Stomach (tissue), 8 donors: ENCODE measurements at regions not wholly inside any gene's neighbourhood (a gene's known extent, or its start where the extent isn't known, plus 50 kb on each side); places are given as distances from the start of the nearest gene placed in this dataset.
"Not testable (repeated sequence)": the region's sequence is repeated elsewhere in the genome, so short reads cannot be mapped to it uniquely, and the experiment has no call there.

Source experiments
- DNase-seq, 2 donors: peaks; one replicate each; pipeline versions ENCODE4 v3.0.0 to v3.0.0-alpha.2; 2013 to 2019
- H3K27ac ChIP-seq, 5 donors: fragments of 200-600 bp in 4 of 5; sonication (generic) in 4 of 5; one replicate each; pipeline ENCODE4 v1.5.1; 2013 to 2019; ENCODE audit warnings: mild to moderate bottlenecking in 1 of 5, moderate library complexity in 1 of 5
- H3K27me3 ChIP-seq, 3 donors: fragments of 200-600 bp; sonication (generic); one replicate each; pipeline ENCODE4 v1.5.1; 2017 to 2019; ENCODE audit warnings: mixed run types in 1 of 3
- H3K36me3 ChIP-seq, 4 donors: fragments of 200-600 bp; sonication (generic); 1 replicate in 3 of 4; 2 replicates in 1 of 4; pipeline ENCODE4 v1.5.1; 2016 to 2019
- H3K4me1 ChIP-seq, 4 donors: fragments of 200-600 bp; sonication (generic); one replicate each; pipeline ENCODE4 v1.5.1; 2016 to 2019
- H3K4me3 ChIP-seq, 4 donors: fragments of 200-600 bp; sonication (generic) in 3 of 4; one replicate each; pipeline ENCODE4 v1.5.1; 2016 to 2019; ENCODE audit warnings: mild to moderate bottlenecking in 1 of 4
- H3K9me3 ChIP-seq, 4 donors: fragments of 200-600 bp; sonication (generic); one replicate each; pipeline ENCODE4 v1.5.1; 2016 to 2019
- WGBS, 5 donors: extraction: QIAGEN DNeasy Blood & Tissue Kit in 3 of 5; methylation state at CpG; one replicate each; pipeline versions ENCODE4 v1.1.5 to v1.1.7; 2013 to 2018; 5-methylcytosine and 5-hydroxymethylcytosine counted together
- intact Hi-C: fragments of 100-400 bp; cut with DNase I; formaldehyde crosslinking; loops from one replicate; pipeline ENCODE4 v1.15.1; 2023; ENCODE audit warnings: low total_unique reads
- donor health status: healthy with polysubstance abuse.
- donor health status: Bipolar disorder and iron deficiency.
- donor health status: healthy.

DNA sequence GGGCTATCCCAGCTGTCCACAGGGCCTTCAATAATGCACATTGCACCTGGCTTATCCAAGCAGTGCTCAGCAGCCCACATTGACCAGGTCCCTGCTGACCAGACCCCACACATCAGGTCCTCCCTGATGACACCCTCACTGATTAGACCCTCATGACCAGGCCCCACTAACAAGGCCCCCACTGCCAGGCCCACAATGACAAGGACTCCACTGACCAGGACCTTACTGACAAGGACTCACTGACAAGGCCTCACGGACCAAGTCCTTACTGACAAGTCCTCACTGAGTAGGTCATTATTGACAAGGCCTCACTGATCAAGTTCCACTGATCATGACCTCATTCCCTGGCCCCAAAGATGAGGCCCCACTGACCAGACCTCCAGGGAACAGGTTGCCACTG lies 3837.8 kb upstream of the OR11H1 start:
- H3K27ac ChIP-seq, H3K9me3 ChIP-seq: not testable (repeated sequence)

DNA sequence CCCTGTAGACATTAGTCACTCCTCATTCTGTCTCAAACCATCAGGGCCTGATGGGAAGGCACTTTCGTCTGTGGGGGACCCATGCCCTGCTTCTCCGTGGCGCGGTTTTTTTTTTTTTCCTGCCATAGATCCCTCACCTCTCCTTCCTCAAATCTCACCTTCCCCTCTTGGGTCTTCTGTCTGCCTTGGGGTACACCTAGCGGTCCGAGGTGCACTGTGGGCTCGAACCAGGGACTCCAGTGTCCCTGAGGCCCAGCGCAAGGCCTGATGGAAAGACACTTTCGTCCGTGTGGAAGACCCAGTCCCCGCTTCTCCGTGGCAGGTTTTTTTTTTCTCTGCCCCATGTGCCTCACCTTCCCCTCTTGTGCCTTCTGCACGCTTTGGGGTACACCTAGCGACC lies 3824.4 kb upstream of the OR11H1 start:
- H3K27me3 ChIP-seq, H3K27ac ChIP-seq, H3K4me3 ChIP-seq, H3K36me3 ChIP-seq, H3K4me1 ChIP-seq, intact Hi-C loops, H3K9me3 ChIP-seq: not testable (repeated sequence)
- WGBS, 5 donors: 58 to 73% (median 63%) methylated on average over 8 to 12 of the region's 14 CpGs
- peak in 1 of 2 donors; percentile 0 for DNase-seq

More for the DNA sequence above, 3837.8 kb upstream of the OR11H1 start:
- 57 to 74% (median 61%) methylated on average over 1 of the region's 1 CpG; no CpG with 5 or more reads in 2 of the 5 donors for WGBS, 5 donors
- intact Hi-C loops, H3K4me3 ChIP-seq, H3K4me1 ChIP-seq, H3K36me3 ChIP-seq, H3K27me3 ChIP-seq, DNase-seq: not testable (repeated sequence)

DNA sequence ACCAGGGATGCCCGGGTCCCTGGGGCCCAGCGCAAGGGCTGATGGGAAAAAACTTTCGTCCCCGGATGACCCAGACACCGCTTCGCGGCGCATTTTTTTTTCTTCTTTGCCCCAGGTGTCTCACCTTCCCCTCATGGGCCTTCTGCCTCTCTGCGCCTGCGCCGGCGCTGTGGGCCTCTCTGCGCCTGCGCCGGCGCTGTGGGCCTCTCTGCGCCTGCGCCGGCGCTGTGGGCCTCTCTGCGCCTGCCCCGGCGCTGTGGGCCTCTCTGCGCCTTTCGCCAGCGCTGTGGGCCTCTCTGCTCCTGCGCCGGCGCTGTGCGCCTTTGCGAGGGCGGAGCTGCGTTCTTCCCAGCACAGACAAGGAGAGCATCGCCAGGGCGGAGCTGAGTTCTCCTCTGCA lies 3821.2 kb upstream of the OR11H1 start:
- intact Hi-C loops, H3K27ac ChIP-seq, H3K36me3 ChIP-seq, H3K27me3 ChIP-seq, H3K4me1 ChIP-seq, DNase-seq, H3K4me3 ChIP-seq, H3K9me3 ChIP-seq: not testable (repeated sequence)
- WGBS, 5 donors: 78 to 88% methylated on average over 8 to 14 of the region's 35 CpGs; no CpG with 5 or more reads in 3 of the 5 donors
